ENCODE measurements at regions not wholly inside any gene's neighbourhood (a gene's known extent, or its start where the extent isn't known, plus 50 kb on each side); places are given as distances from the start of the nearest gene placed in this dataset.

DNA sequence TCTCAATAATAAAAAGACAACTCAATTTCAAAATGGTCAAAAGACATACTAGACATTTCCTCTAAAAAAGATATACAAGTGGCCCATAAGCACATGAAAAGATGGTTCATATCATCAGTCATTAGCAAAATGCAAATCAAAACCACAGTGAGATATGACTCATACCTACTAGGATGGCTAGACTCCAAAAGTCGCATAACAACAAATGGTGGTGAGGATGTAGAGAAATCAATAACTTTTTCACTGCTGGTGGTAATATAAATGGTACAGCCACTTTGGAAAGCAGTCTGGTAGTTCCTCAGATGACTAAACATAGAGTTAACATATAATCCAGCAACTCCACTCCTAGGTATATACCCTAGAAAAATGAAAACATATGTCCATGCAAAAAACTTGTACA, 242.3 kb upstream of the NOL4 start:
- TF ChIP-seq CTCF (IDR thresholded peaks at IDR 0.05), result no peak
- no peak for TF ChIP-seq POLR2A (IDR thresholded peaks at IDR 0.05)

All from uterus (tissue), 2 donors.